IMR-90 (cell line): ENCODE measurements at regions not wholly inside any gene's neighbourhood (a gene's known extent, or its start where the extent isn't known, plus 50 kb on each side); places are given as distances from the start of the nearest gene placed in this dataset.
"Not testable (repeated sequence)": the region's sequence is repeated elsewhere in the genome, so short reads cannot be mapped to it uniquely, and the experiment has no call there.

Experiments used
- ATAC-seq: fragments of 200-7000 bp; cut with Tn5 transposase; 2 replicates; pipeline ENCODE4 v1.9.1; 2020; ENCODE audit warnings: low read depth, mild to moderate bottlenecking, moderate library complexity
- BruUV-seq: library from RNA; stranded (reverse); fragments of 400-500 nt; replicated peaks from 2 replicates; lab custom pipeline; 2021; lab: Mats Ljungman, UMichigan
- CTCF ChIA-PET: fragments of 300-600 bp; formaldehyde crosslinking; extraction: SDS; loops from one replicate; lab custom pipeline; 2021; ENCODE audit warnings: antibody characterized with exemption; lab: Yijun Ruan, JAX
- POLR2A ChIA-PET: fragments of 300-600 bp; sonication (Branson Sonifier 250); formaldehyde crosslinking; loops from one replicate; lab custom pipeline; 2022; ENCODE audit warnings: antibody characterized with exemption; ENCODE audit not compliant: unreplicated experiment; lab: Charles Lee
- DNase-seq: peaks from one replicate; pipeline ENCODE4 v3.0.0; 2013
- H2AFZ ChIP-seq: replicated peaks from 2 replicates; pipeline ENCODE3; 2013; ENCODE audit warnings: low read length, mild to moderate bottlenecking; ENCODE audit not compliant: poor library complexity
- H2AK5ac ChIP-seq: 2 replicates; pipeline ENCODE4 v1.6.1; 2013; ENCODE audit warnings: low read depth, low read length, inconsistent platforms
- H2AK9ac ChIP-seq: replicated peaks from 2 replicates; pipeline ENCODE3; 2013; ENCODE audit warnings: mild to moderate bottlenecking, low read depth, low read length, moderate library complexity; ENCODE audit not compliant: poor library complexity
- H2BK120ac ChIP-seq: 2 replicates; pipeline ENCODE4 v1.6.1; 2013; ENCODE audit warnings: low read depth, low read length, inconsistent platforms
- H2BK15ac ChIP-seq: 3 replicates; pipeline ENCODE4 v1.6.1; 2013; ENCODE audit warnings: low read depth, low read length, inconsistent platforms
- H2BK20ac ChIP-seq: 2 replicates; pipeline ENCODE4 v1.6.1; 2013; ENCODE audit warnings: low read depth, mild to moderate bottlenecking, inconsistent platforms, low read length, moderate library complexity
- H2BK5ac ChIP-seq: 2 replicates; pipeline ENCODE4 v1.6.1; 2013; ENCODE audit warnings: mild to moderate bottlenecking, low read depth, low read length, inconsistent platforms; ENCODE audit not compliant: poor library complexity, severe bottlenecking
- H3K14ac ChIP-seq: replicated peaks from 2 replicates; pipeline ENCODE4 v1.6.1; 2013; ENCODE audit warnings: low read depth, low read length, inconsistent platforms
- H3K18ac ChIP-seq: 2 replicates; pipeline ENCODE4 v1.6.1; 2013; ENCODE audit warnings: low read depth, low read length, control low read depth
- H3K23ac ChIP-seq: 2 replicates; pipeline ENCODE4 v1.6.1; 2013; ENCODE audit warnings: low read depth, low read length, inconsistent platforms
- H3K27ac ChIP-seq: 2 replicates; pipeline ENCODE4 v1.5.1; 2013; ENCODE audit warnings: mild to moderate bottlenecking, control low read depth, low read length; ENCODE audit not compliant: insufficient read depth
- H3K27me3 ChIP-seq: 2 replicates; pipeline ENCODE4 v1.6.1; 2013; ENCODE audit warnings: low read length; ENCODE audit not compliant: control insufficient read depth, insufficient read depth
- H3K36me3 ChIP-seq: 2 replicates; pipeline ENCODE4 v1.6.1; 2013; ENCODE audit warnings: low read length, mixed read lengths; ENCODE audit not compliant: control insufficient read depth, insufficient read depth
- H3K4ac ChIP-seq: 2 replicates; pipeline ENCODE4 v1.6.1; 2013; ENCODE audit warnings: low read depth, low read length, inconsistent platforms
- H3K4me1 ChIP-seq: 2 replicates; pipeline ENCODE4 v1.6.1; 2013; ENCODE audit warnings: low read length, mixed read lengths; ENCODE audit not compliant: control insufficient read depth, insufficient read depth
- H3K4me2 ChIP-seq: 2 replicates; pipeline ENCODE4 v1.6.1; 2013; ENCODE audit warnings: low read depth, mild to moderate bottlenecking, control low read depth, low read length, moderate library complexity
- H3K4me3 ChIP-seq: 2 replicates; pipeline ENCODE4 v1.5.1; 2013; ENCODE audit warnings: low read depth, mild to moderate bottlenecking, control low read depth, low read length, moderate library complexity; ENCODE audit not compliant: insufficient read depth
- H3K56ac ChIP-seq: 2 replicates; pipeline ENCODE4 v1.6.1; 2013; ENCODE audit warnings: low read length, inconsistent platforms; ENCODE audit not compliant: insufficient read depth; ENCODE audit errors: extremely low read depth
- H3K79me1 ChIP-seq, 2 experiments: 2 replicates each; pipeline ENCODE4 v1.6.1; 2013; ENCODE audit warnings: low read length in 2 of 2, inconsistent platforms in 1 of 2, low read depth in 1 of 2
- H3K9ac ChIP-seq: 2 replicates; pipeline ENCODE4 v1.6.1; 2013; ENCODE audit warnings: low read depth, low read length, control low read depth
- H3K9me1 ChIP-seq: 2 replicates; pipeline ENCODE4 v1.6.1; 2013; ENCODE audit warnings: low read length, inconsistent platforms; ENCODE audit not compliant: insufficient read depth
- H3K9me3 ChIP-seq: 2 replicates; pipeline ENCODE4 v1.6.1; 2013; ENCODE audit warnings: low read length; ENCODE audit not compliant: control insufficient read depth, insufficient read depth
- H4K20me1 ChIP-seq: 2 replicates; pipeline ENCODE4 v1.6.1; 2013; ENCODE audit warnings: low read length, inconsistent platforms; ENCODE audit not compliant: insufficient read depth
- H4K5ac ChIP-seq: 2 replicates; pipeline ENCODE4 v1.6.1; 2013; ENCODE audit warnings: mild to moderate bottlenecking, low read depth, low read length, control low read depth
- H4K8ac ChIP-seq, 2 experiments: 2 replicates each; pipeline ENCODE4 v1.6.1; 2013; ENCODE audit warnings: low read depth in 2 of 2, low read length in 2 of 2, control low read depth in 1 of 2, inconsistent platforms in 1 of 2
- H4K91ac ChIP-seq: 2 replicates; pipeline ENCODE4 v1.6.1; 2013; ENCODE audit warnings: low read depth, low read length, inconsistent platforms; ENCODE audit not compliant: insufficient read depth
- FOS ChIP-seq: fragments of 150-350 bp; IDR thresholded peaks from 2 replicates; pipeline ENCODE4 v1.6.1; 2016; ENCODE audit warnings: low read depth, low read length
- MAFK ChIP-seq: IDR thresholded peaks from 2 replicates; pipeline ENCODE4 v1.6.1; 2012; ENCODE audit warnings: low read depth, low read length, improper control_type of control experiment
- NFE2L2 ChIP-seq: fragments of 150-350 bp; IDR thresholded peaks from 2 replicates; pipeline ENCODE4 v1.6.1; 2016; ENCODE audit warnings: low read depth, mild to moderate bottlenecking, low read length
- SMC3 ChIP-seq: fragments of 150-350 bp; IDR thresholded peaks from 2 replicates; pipeline ENCODE4 v1.6.1; 2016; ENCODE audit warnings: low read depth, mild to moderate bottlenecking, antibody characterized with exemption, low read length, moderate library complexity
- WGBS, 2 experiments: methylation state at CpG; one replicate each; pipeline versions ENCODE4 v1.1.5 to v1.1.7; 2013; ENCODE audit warnings: missing lambda C conversion rate in 2 of 2; ENCODE audit not compliant: insufficient read length in 1 of 2; ENCODE audit errors: extremely low coverage in 2 of 2; 5-methylcytosine and 5-hydroxymethylcytosine counted together
- dilution Hi-C: fragments of 300-500 bp; cut with HindIII; formaldehyde crosslinking; loops from one replicate; pipeline ENCODE4 v1.14.3; 2018; ENCODE audit warnings: low sequenced_read_pairs; ENCODE audit not compliant: unreplicated experiment
- in situ Hi-C: fragments of 300-500 bp; cut with MboI; formaldehyde crosslinking; loops from 3 replicates; pipeline ENCODE4 v1.14.3; 2019; ENCODE audit warnings: low sequenced_read_pairs, inconsistent platforms, mixed read lengths
- intact Hi-C: fragments of 100-400 bp; cut with micrococcal nuclease; formaldehyde crosslinking; loops from 2 replicates; pipeline ENCODE4 v1.10.0; 2022

DNA sequence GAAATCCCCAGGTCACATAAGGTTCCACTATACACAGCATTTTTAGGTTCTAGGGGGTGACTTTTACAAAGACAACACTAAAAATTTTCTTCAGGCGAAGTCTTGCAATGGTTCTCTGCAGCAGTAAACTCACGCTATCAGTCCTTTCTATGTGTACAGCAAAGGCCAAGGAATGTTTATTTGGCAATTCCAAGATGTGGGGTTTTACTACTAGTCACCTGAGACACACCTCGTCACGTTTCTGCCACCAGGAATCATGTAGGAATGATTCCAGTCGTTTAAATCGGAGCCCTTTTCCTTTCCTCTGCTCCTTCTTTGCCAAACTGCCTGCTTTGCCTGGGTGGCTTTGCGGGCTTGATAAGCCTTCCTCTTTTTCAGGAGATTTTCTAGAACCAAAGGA is 75.9 kb upstream of the ENPEP start:
- dilution Hi-C loops: no loop called here
- no peak overlapping the region for H2AK9ac ChIP-seq
- H3K18ac ChIP-seq: no peak overlapping the region
- TF ChIP-seq MAFK (no peak), SMC3 (no peak), NFE2L2 (no peak), FOS (no peak)
- no peak overlapping the region for H3K14ac ChIP-seq
- H3K27me3 ChIP-seq: no peaks in the 10 kb centered on the region
- no peak overlapping the region for H2BK5ac ChIP-seq
- H3K36me3 ChIP-seq: no peaks in the 10 kb centered on the region
- no CpG with 5 or more reads among the region's 7 CpGs for WGBS, 2 experiments
- H2BK15ac ChIP-seq: no peak overlapping the region
- no peak overlapping the region for H4K8ac ChIP-seq
- no peak overlapping the region for H3K27ac ChIP-seq
- H2AFZ ChIP-seq: no peak overlapping the region
- no peak overlapping the region for H4K5ac ChIP-seq
- in situ Hi-C loops: no loop called here
- H3K4ac ChIP-seq: no peak overlapping the region
- intact Hi-C loops: no loop called here
- ATAC-seq (no peak), DNase-seq (no peak)
- no peaks in the 10 kb centered on the region for H3K9me1 ChIP-seq
- no TSS peak for BruUV-seq
- no peak overlapping the region for H3K23ac ChIP-seq
- POLR2A ChIA-PET: no interaction called here
- no peak overlapping the region for H3K4me2 ChIP-seq
- no peaks in the 10 kb centered on the region for H3K9me3 ChIP-seq
- no peaks in the 10 kb centered on the region for H4K20me1 ChIP-seq
- H2BK120ac ChIP-seq: no peak overlapping the region
- H4K91ac ChIP-seq: no peak overlapping the region
- no peaks in the 10 kb centered on the region for H3K79me1 ChIP-seq
- H3K4me1 ChIP-seq: no peaks in the 10 kb centered on the region
- CTCF ChIA-PET: no interaction called here
- no peak overlapping the region for H3K56ac ChIP-seq
- no peak overlapping the region for H2AK5ac ChIP-seq
- no peak overlapping the region for H2BK20ac ChIP-seq
- no peak overlapping the region for H3K9ac ChIP-seq
- H3K4me3 ChIP-seq: no peak overlapping the region

- H3K56ac ChIP-seq, CTCF ChIA-PET, H3K36me3 ChIP-seq, H3K79me1 ChIP-seq, H3K27ac ChIP-seq, H4K5ac ChIP-seq, H2AK5ac ChIP-seq, H4K91ac ChIP-seq, in situ Hi-C loops, H2BK120ac ChIP-seq, H2BK15ac ChIP-seq, H3K27me3 ChIP-seq, H3K9me3 ChIP-seq, POLR2A ChIA-PET, H2AK9ac ChIP-seq, H3K4me1 ChIP-seq, H3K9me1 ChIP-seq, H2AFZ ChIP-seq, dilution Hi-C loops, H2BK20ac ChIP-seq, H3K18ac ChIP-seq, H4K8ac ChIP-seq, H3K4me3 ChIP-seq, H3K4ac ChIP-seq, H3K4me2 ChIP-seq, DNase-seq, intact Hi-C loops, H3K23ac ChIP-seq, H3K14ac ChIP-seq, H2BK5ac ChIP-seq, H4K20me1 ChIP-seq, BruUV-seq, ATAC-seq, H3K9ac ChIP-seq: not testable (repeated sequence)
- 33% methylated on average over 1 of the region's 10 CpGs; no CpG with 5 or more reads in 1 of the 2 experiments for whole genome bisulfite sequencing, 2 experiments
These were observed 76.9 kb upstream of the ENPEP start for GRCh38 chr4:110399046-110399445.
